ENCODE measurements at regions not wholly inside any gene's neighbourhood (a gene's known extent, or its start where the extent isn't known, plus 50 kb on each side); places are given as distances from the start of the nearest gene placed in this dataset.

DNA sequence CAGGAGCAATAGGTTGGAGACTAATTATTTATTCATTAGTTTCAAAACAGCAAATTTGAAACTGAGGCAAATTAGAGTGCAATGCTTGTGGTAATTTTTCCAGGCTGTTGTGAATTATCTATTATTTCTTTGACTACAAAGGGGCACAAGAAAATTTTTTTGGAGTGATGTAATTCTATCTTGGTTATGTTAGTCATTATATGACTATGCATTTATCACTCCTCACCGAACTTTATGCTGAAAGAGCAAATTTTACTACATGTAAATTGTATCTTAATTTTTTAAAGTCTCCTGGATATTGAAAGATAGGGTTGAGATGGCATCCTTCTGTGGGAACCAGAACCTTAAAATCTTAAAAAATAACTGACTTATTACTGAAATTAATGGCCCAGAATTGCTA lies 320.0 kb upstream of the ROBO1 start:
- TF ChIP-seq POLR2AphosphoS5 (IDR thresholded peaks at IDR 0.05) (no peak), EP300 (IDR thresholded peaks at IDR 0.05) (no peak), POLR2A (IDR thresholded peaks at IDR 0.05) (no peak)
- TF ChIP-seq, protein P1, sequence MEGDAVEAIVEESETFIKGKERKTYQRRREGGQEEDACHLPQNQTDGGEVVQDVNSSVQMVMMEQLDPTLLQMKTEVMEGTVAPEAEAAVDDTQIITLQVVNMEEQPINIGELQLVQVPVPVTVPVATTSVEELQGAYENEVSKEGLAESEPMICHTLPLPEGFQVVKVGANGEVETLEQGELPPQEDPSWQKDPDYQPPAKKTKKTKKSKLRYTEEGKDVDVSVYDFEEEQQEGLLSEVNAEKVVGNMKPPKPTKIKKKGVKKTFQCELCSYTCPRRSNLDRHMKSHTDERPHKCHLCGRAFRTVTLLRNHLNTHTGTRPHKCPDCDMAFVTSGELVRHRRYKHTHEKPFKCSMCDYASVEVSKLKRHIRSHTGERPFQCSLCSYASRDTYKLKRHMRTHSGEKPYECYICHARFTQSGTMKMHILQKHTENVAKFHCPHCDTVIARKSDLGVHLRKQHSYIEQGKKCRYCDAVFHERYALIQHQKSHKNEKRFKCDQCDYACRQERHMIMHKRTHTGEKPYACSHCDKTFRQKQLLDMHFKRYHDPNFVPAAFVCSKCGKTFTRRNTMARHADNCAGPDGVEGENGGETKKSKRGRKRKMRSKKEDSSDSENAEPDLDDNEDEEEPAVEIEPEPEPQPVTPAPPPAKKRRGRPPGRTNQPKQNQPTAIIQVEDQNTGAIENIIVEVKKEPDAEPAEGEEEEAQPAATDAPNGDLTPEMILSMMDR (IDR thresholded peaks at IDR 0.05): no peak
- no peak for ATAC-seq
- H3K27me3 ChIP-seq: no peaks in the 10 kb centered on the region
- no peaks in the 10 kb centered on the region for H3K9me3 ChIP-seq
- H3K36me3 ChIP-seq: no peaks in the 10 kb centered on the region
- H3K4me1 ChIP-seq: no peaks in the 10 kb centered on the region
- no peak overlapping the region for H3K4me3 ChIP-seq
- WGBS, 2 donors (ENCODE audit: low coverage in 1 of 2): 38 to 55% methylated on average over 1 of the region's 1 CpG
- no peak overlapping the region for H3K27ac ChIP-seq

DNA sequence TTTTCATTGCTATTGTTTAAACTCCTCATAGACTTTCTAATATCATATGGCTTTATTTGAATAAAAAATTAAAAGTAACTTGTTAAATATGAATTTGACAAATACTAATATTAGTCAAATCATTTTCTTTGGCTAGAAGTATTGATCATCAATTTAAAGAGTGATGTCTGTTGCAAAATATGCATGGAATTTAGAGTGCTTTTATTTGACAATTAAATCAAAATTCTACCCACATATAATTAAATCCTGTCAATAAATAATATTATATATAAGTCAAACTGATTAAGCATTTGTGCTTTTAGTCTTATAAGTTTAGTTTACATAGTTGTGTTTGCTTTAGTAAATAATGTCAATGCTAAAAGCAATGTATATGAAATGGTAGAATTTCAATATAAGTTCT lies 318.6 kb upstream of the ROBO1 start:
- H3K4me1 ChIP-seq: no peaks in the 10 kb centered on the region
- H3K4me3 ChIP-seq: no peak overlapping the region
- ATAC-seq: no peak
- TF ChIP-seq POLR2AphosphoS5 (IDR thresholded peaks at IDR 0.05) (no peak), EP300 (IDR thresholded peaks at IDR 0.05) (no peak), POLR2A (IDR thresholded peaks at IDR 0.05) (no peak)
- TF ChIP-seq, protein P1 (IDR thresholded peaks at IDR 0.05): no peak
- no peak overlapping the region for H3K27ac ChIP-seq
- H3K36me3 ChIP-seq: no peaks in the 10 kb centered on the region
- H3K9me3 ChIP-seq: no peaks in the 10 kb centered on the region
- H3K27me3 ChIP-seq: no peaks in the 10 kb centered on the region

DNA sequence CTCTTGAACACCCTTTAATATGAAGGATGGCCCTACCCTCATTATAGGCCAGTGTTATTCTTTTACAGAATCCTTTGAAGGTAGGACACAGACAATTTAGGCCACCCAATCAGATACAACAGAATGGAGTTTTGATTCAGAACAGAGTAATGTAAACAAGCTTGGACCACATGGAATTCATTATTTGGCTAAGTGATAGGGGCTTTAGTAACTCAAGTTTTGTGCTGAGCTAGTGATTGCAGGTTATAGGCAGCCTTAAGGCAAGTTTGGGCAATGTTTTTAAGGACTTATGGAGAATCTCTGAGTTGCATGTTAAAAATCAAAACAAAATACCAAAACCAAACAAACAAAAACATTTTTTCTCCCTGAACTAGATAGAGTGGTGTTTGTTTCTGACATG lies 312.1 kb upstream of the ROBO1 start:
- H3K36me3 ChIP-seq: no peaks in the 10 kb centered on the region
- TF ChIP-seq POLR2A (IDR thresholded peaks at IDR 0.05) (no peak), POLR2AphosphoS5 (IDR thresholded peaks at IDR 0.05) (no peak), EP300 (IDR thresholded peaks at IDR 0.05) (no peak)
- TF ChIP-seq, protein P1 (IDR thresholded peaks at IDR 0.05): no peak
- no peak for ATAC-seq
- no peaks in the 10 kb centered on the region for H3K9me3 ChIP-seq
- H3K4me1 ChIP-seq: no peaks in the 10 kb centered on the region
- H3K27me3 ChIP-seq: no peaks in the 10 kb centered on the region
- H3K27ac ChIP-seq: no peak overlapping the region
- no peak overlapping the region for H3K4me3 ChIP-seq

DNA sequence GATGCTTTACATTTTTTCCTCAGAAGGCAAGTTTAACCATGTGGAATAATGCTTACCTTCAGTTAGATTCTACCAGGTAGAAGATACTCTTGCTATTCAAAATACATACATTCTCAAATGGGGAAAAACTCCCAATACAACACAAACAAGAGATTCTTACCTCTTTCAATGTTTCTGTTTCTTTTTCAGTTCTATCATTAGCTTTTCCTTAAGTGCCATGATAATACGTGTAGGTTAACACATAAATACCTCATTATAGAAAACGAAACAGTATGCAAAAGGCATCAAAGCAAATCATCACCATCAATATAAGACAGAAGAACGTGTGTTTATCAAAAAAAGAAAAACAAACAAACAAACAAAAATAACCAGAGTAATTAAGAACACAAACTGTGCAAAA lies 300.7 kb upstream of the ROBO1 start:
- Histone ChIP-seq H3K4me3 (no peak overlapping the region), H3K4me1 (no peaks in the 10 kb centered on the region), H3K27ac (no peak overlapping the region), H3K36me3 (no peaks in the 10 kb centered on the region), H3K27me3 (no peaks in the 10 kb centered on the region), H3K9me3 (no peaks in the 10 kb centered on the region)
- TF ChIP-seq EP300 (IDR thresholded peaks at IDR 0.05) (no peak), POLR2AphosphoS5 (IDR thresholded peaks at IDR 0.05) (no peak), POLR2A (IDR thresholded peaks at IDR 0.05) (no peak)
- TF ChIP-seq, protein P1 (IDR thresholded peaks at IDR 0.05): no peak
- no peak for ATAC-seq
- WGBS, 2 donors (ENCODE audit: low coverage in 1 of 2): 59 to 63% methylated on average over 3 of the region's 3 CpGs

DNA sequence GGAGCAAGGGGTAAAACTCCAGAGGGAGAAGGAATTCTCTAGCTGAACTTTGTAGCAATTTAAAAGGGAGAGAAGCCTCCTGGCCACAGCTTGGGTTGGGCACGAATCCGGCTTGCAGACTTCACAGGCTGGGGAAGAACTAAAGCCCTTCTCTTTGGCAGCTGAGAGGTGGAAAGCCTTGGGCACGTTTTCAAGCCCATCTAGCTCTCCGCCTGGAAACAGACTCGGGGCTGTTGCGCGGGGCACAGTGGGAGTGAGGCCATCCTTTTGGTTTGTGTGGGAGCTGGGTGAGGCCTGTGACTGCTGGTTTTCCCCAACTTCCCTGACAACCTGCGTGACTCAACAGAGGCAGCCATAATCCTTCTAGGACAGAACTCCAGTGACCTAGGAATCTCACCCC lies 295.7 kb upstream of the ROBO1 start:
- WGBS, 2 donors (ENCODE audit: low coverage in 1 of 2): 88 to 89% methylated on average over 4 to 5 of the region's 8 CpGs
- Histone ChIP-seq H3K4me3 (no peak overlapping the region), H3K27ac (no peak overlapping the region), H3K9me3 (no peaks in the 10 kb centered on the region), H3K27me3 (no peaks in the 10 kb centered on the region), H3K36me3 (no peaks in the 10 kb centered on the region), H3K4me1 (no peaks in the 10 kb centered on the region)
- no peak for ATAC-seq
- TF ChIP-seq, protein P1 (IDR thresholded peaks at IDR 0.05): no peak
- TF ChIP-seq POLR2A (IDR thresholded peaks at IDR 0.05): no peak
- no peak for TF ChIP-seq EP300 (IDR thresholded peaks at IDR 0.05)
- no peak for TF ChIP-seq POLR2AphosphoS5 (IDR thresholded peaks at IDR 0.05)

All from gastroesophageal sphincter (tissue), 4 donors.